GM12865 (cell line): ENCODE measurements at regions not wholly inside any gene's neighbourhood (a gene's known extent, or its start where the extent isn't known, plus 50 kb on each side); places are given as distances from the start of the nearest gene placed in this dataset.

ENCODE experiments used
- DNase-seq: peaks from one replicate; pipeline ENCODE4 v3.0.0; 2010; ENCODE audit warnings: low read depth
- H3K4me3 ChIP-seq: 2 replicates; pipeline ENCODE4 v1.5.1; 2011; ENCODE audit warnings: mild to moderate bottlenecking, low read depth, low read length, control low read depth
- CTCF ChIP-seq: IDR thresholded peaks from 2 replicates; pipeline ENCODE4 v1.5.1; 2011; ENCODE audit warnings: low read length, control low read depth, low read depth, inconsistent platforms; ENCODE audit not compliant: insufficient read depth; ENCODE audit errors: missing control alignments

- no peak overlapping the region for H3K4me3 ChIP-seq
- no peak for TF ChIP-seq CTCF
- DNase-seq, result no peak
Measured at GRCh38 chr21:35633501-35633900, 426.8 kb downstream of the SETD4 start.

GRCh38 chr21:35632711-35633110 lies 427.6 kb downstream of the SETD4 start:
- DNase-seq, result no peak
- no peak for TF ChIP-seq CTCF
- no peak overlapping the region for H3K4me3 ChIP-seq

- TF ChIP-seq CTCF, result no peak
- no peak for DNase-seq
- no peak overlapping the region for H3K4me3 ChIP-seq
Measured at GRCh38 chr21:35628316-35628715, 432.0 kb downstream of the SETD4 start.

GRCh38 chr21:35627462-35627861 lies 432.9 kb downstream of the SETD4 start:
- H3K4me3 ChIP-seq, result no peak overlapping the region
- no peak for DNase-seq
- TF ChIP-seq CTCF, result no peak

GRCh38 chr21:35625576-35625975 lies 434.8 kb downstream of the SETD4 start:
- DNase-seq, result no peak
- H3K4me3 ChIP-seq, result no peak overlapping the region
- no peak for TF ChIP-seq CTCF

- H3K4me3 ChIP-seq, result no peak overlapping the region
- no peak for DNase-seq
- TF ChIP-seq CTCF, result no peak
Measured at GRCh38 chr21:35624901-35625300, 435.4 kb downstream of the SETD4 start.

GRCh38 chr21:35622612-35623011 lies 437.7 kb downstream of the SETD4 start:
- no peak for DNase-seq
- TF ChIP-seq CTCF, result no peak
- no peak overlapping the region for H3K4me3 ChIP-seq
